ENCODE measurements at regions not wholly inside any gene's neighbourhood (a gene's known extent, or its start where the extent isn't known, plus 50 kb on each side); places are given as distances from the start of the nearest gene placed in this dataset.

- no peak for DNase-seq (ENCODE audit: low spot score)
- intact Hi-C loops (cut with DNase I): no loop called here
Observed at GRCh38 chr12:58067610-58068387, 126.4 kb downstream of the ATP23 start.

- intact Hi-C loops (cut with DNase I): no loop called here
- DNase-seq (ENCODE audit: low spot score): no peak
Observed at GRCh38 chr12:58068706-58069105, 127.3 kb downstream of the ATP23 start.

DNA sequence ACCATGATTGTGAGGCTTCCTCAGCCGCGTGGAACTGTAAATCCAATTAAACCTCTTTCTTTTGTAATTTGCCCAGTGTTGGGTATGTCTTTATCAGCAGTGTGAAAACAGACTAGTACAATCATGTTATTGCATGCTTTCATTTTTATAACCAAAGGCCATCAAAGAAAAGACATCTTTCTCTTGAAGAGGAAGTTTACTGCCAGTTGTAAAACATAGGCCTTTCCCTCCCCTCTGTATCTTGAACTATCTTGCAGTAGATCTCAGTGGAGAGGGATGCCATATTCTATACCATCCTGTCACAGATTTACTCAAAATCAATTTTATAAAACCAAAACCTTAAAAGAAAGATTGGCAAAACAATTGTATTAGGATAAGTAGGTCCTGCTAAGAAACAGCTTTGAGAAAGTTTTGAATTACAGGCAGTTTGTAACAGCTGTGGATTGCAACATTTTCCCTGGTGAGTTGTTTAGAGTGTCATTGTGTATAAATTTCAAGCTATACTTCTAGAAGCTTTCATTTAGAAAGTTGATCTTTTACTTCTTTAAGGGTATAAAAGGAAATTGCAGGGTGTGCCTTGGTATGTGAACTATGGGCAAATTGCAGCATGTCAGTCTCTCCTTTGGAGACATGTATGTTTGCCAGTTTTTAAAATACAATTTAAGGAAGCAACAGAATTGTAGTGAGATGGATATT lies 128.0 kb downstream of the ATP23 start:
- intact Hi-C loops (cut with DNase I): no loop called here

GRCh38 chr12:58071994-58072393 lies 130.6 kb downstream of the ATP23 start:
- intact Hi-C loops (cut with DNase I): no loop called here
- DNase-seq (ENCODE audit: low spot score): no peak

More for the DNA sequence above, 128.0 kb downstream of the ATP23 start:
- no peak for DNase-seq (ENCODE audit: low spot score)

GRCh38 chr12:58074259-58074658 lies 132.9 kb downstream of the ATP23 start:
- no peak for DNase-seq (ENCODE audit: low spot score)
- intact Hi-C loops (cut with DNase I): no loop called here

GRCh38 chr12:58079806-58080205 lies 138.4 kb downstream of the ATP23 start:
- no peak for DNase-seq (ENCODE audit: low spot score)
- intact Hi-C loops (cut with DNase I): no loop called here

DNA sequence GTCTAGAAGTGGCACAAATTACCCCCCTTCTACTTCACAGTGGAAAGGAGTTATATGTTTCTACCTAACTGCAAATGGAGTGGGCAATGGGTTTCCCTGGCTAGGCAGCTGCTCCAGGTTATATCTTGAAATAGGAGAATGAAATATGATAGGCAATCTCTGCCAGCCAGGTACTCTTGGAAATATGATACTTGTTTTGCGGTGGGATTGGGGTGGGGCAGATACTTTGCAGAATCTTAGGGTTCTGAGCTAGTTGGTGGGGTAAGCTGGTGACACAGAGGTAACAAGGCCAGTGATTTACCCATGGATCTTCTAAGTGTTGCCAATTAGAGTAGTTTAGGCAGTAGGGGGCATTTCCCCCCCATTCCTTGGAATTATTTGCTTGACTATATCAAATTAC lies 140.1 kb downstream of the ATP23 start:
- intact Hi-C loops (cut with DNase I): no loop called here

DNA sequence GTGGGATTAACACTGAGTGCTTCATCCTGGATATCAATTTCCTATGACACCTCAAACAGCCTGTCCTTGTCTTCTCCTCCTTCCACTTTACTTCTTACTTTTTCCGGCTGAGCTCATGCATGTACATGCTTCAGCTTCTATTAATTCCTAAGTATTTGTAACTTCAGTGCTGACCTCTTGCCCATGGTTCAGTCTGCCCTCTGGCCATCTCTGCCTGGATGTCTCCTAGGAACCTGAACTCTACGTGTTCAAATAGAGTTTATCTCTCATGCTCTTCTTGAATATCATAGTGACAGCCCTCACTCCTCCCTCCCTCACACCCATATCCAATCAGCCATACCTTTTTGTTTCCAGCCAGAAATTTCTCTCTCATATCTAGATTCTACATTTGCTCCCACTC lies 141.6 kb downstream of the ATP23 start:
- DNase-seq (ENCODE audit: low spot score): no peak
- intact Hi-C loops (cut with DNase I): no loop called here

More for the DNA sequence above, 140.1 kb downstream of the ATP23 start:
- no peak for DNase-seq (ENCODE audit: low spot score)

DNA sequence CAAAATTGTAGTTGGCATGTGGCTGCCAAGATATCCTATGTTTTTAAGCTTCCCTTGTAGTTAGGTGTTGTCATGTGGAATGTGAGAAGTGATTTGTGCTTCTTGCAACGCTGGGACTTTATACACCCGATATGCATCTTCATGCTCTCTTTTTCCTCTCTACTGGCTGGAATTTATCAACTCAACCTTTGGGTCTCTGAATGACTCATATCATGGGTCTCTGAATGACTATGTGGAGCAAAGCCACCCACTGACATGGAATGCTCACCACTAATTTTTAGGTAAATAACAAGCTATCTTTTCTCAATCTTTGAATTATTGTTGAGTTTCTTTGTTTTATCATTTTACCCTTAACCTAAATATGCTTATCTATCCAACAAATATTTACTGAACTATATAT lies 144.6 kb downstream of the ATP23 start:
- DNase-seq (ENCODE audit: low spot score): no peak
- intact Hi-C loops (cut with DNase I): no loop called here

DNA sequence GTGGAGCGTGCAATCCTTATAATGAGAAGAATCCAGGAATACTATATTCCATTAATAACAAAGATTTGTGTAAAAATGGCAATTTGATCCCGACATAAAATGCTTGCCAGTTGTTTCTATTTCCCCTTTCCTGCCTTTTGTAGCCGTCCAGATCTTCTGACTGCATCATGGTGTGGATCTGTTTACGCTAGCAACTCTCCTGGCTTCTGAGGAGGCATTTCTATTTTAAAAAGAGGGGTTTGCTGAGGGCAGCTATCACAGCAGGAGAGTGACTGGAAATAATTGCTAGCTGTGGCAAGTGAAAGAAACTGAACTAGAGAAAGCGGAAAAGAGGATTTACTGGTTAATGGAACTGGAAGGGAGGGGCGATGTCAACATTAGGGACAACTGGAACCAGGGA lies 145.6 kb downstream of the ATP23 start:
- intact Hi-C loops (cut with DNase I): no loop called here

DNA sequence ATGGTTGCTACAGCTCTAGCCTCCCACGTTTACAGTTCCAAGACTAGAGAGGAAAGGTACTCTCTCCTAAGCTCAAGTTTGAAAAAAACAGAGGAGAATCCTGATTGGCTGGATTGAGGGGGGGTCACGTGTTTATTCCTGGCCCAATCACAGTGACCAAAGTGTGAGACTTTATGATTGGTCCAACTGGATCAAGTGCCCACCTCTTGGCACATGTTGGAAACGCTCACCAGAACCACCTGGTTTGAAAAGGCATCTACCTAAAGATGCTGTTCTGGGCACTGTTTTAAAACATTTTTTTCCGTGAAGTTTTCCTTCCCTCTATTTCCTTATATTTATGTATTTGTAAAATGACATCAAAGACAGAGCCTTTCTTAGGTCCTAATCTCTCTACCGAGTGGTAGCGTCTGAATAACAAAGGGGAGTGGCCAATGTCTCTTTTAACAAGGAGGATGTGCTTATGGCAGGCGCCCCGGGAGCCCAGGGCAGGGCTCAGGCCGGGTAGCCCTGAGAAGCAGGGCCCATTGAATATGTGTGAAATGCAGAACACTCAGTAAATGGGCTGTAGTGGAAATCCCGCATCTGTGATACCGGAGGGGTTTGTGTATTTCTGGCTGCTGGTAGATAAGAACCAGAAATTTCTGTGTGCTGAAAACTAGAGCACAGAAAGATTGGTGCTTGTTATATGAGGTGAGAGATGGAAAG lies 146.2 kb downstream of the ATP23 start:
- no peak for DNase-seq (ENCODE audit: low spot score)

More for the DNA sequence above, 145.6 kb downstream of the ATP23 start:
- DNase-seq (ENCODE audit: low spot score): no peak

DNA sequence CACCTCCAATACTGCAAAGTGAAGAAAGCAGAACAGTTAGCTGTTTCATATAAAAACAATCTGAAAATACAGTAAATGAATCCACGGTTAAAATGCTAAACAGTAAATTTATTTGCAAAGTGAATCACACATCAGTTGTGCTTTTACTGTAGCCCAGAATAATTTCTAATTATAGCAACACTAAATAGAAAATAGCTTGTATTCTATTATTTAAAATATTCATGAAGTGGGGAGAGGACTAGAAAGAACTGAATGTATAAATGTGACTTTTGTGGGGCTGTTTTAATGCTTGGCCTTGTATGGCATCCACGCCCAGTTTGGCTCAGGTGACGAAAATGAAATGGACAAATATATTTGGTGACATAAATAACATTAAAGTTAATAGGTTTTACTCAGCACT lies 148.2 kb downstream of the ATP23 start:
- DNase-seq (ENCODE audit: low spot score): no peak
- intact Hi-C loops (cut with DNase I): no loop called here

More for the DNA sequence above, 146.2 kb downstream of the ATP23 start:
- intact Hi-C loops (cut with DNase I): no loop called here

DNA sequence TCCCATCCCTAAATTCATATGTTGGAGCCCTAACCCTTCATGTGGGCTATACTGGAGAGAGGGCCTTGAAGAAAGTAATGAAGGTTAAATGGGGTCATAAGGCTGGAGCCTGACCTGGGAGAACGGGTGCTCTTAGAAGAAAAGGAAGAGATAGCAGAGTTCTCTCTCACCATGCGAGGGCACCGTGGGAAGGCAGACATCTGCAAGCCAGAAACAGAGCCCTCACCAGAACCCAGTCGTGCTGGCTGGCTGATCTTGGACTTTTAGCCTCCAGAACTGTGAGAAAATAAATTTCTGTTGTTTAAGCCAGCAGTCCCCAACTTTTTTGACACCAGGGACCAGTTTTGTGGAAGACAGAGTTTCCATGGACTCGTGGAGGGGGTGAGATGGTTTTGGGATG lies 149.3 kb downstream of the ATP23 start:
- intact Hi-C loops (cut with DNase I): no loop called here
- no peak for DNase-seq (ENCODE audit: low spot score)

DNA sequence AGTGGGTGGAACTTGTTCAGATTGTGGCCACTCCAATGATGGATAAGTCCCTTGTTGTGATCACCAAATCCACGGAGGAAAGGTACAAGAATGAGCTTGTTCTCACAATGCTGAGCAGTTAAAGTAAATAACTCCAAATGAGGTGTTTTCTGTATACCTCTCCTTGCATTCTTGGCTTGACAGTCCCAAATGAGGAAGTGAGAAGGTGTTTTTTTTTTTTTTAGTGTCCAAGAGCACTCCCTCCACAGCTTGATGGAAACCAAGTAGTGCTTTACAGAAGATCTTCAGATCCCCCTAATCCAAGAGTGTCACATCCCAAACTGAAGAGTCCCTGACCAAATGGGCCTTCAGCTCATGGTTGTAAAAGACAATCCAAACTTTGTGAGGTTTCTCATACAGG lies 153.6 kb downstream of the ATP23 start:
- intact Hi-C loops (cut with DNase I): no loop called here

GRCh38 chr12:58097741-58098140 lies 156.4 kb downstream of the ATP23 start:
- intact Hi-C loops (cut with DNase I): no loop called here
- no peak for DNase-seq (ENCODE audit: low spot score)

More for the DNA sequence above, 153.6 kb downstream of the ATP23 start:
- DNase-seq (ENCODE audit: low spot score): no peak

GRCh38 chr12:58099476-58099875 lies 158.1 kb downstream of the ATP23 start:
- intact Hi-C loops (cut with DNase I): no loop called here
- DNase-seq (ENCODE audit: low spot score): no peak

DNA sequence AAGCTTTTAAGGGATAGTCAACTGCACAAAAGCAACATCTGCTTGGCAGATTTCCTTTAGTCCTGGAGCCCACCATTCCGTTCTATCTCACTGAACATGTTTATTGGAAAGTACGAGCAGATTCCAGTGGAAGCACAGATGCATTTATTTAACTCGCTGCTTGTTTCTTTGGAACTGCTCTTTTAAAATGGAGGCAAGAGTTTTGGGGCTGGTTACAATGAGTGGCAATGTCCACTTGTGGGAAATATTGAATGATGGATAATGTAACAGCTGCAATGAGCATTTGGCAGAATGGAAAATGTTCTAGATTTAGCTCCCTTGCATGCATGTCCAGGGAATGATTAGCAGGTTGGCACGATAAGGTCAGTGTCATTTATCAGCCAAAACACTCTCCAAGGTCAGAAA lies 163.0 kb downstream of the ATP23 start:
- intact Hi-C loops (cut with DNase I): no loop called here
- no peak for DNase-seq (ENCODE audit: low spot score)

GRCh38 chr12:58105225-58106119 lies 164.1 kb downstream of the ATP23 start:
- DNase-seq (ENCODE audit: low spot score): no peak
- intact Hi-C loops (cut with DNase I): no loop called here

GRCh38 chr12:58106195-58106594 lies 164.8 kb downstream of the ATP23 start:
- DNase-seq (ENCODE audit: low spot score): no peak
- intact Hi-C loops (cut with DNase I): no loop called here
